NCI-H82 treated with DMSO at 0.1 percent for 48 hours (cell line): ENCODE measurements at regions not wholly inside any gene's neighbourhood (a gene's known extent, or its start where the extent isn't known, plus 50 kb on each side); places are given as distances from the start of the nearest gene placed in this dataset.
"Not testable (repeated sequence)": the region's sequence is repeated elsewhere in the genome, so short reads cannot be mapped to it uniquely, and the experiment has no call there.

Experiments used
- DNase-seq: peaks from one replicate; lab custom pipeline; 2025; ENCODE audit not compliant: unreplicated experiment; lab: John Stamatoyannopoulos, UW

- no peak for DNase-seq
These were observed 641.7 kb upstream of the DIPK2B start for GRCh38 chrX:45842207-45842925.

DNA sequence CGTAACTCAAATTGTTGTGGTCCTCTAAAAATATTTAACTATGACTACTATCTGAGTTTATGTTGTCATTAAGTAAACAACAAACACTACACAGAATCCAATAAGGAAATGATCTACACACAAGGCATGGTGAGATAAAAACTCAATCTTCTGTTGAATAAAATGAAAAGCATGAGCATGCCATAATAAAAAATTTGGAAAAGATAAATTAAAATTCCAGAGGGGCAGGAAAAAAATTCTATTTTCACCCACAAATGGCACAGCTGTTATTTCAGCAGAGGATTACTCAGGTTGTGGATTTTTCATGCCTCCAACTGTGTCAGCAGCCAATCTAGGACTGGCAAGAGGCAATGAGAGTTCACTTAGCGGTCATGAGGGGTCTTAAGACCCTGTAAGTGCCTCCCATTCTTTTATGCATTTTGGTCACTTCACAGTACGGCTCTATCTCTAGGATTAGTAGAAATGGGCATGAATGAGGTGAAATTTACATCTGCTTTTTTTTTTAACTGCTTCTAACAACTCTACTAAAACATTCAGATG lies 639.8 kb upstream of the DIPK2B start:
- no peak for DNase-seq

DNA sequence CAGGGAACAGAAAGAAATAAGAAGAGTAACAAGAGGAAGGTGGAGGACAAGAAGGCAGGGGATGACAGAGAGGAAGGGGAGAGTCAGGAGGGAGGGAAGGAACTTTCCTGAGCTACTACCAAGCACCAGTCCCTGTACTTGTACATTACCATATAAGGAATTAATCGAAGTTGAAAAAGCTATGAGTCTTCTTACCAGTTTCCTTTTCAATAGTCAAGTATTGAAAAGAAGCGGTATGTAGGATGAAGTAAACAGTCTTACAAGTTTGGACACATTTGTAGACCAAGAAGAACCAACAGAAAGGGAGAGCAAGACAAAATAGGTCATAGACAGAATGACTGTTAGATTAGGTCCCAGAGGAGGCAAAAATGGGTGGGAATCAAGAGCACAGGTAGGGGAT lies 629.7 kb upstream of the DIPK2B start:
- DNase-seq, result no peak

DNA sequence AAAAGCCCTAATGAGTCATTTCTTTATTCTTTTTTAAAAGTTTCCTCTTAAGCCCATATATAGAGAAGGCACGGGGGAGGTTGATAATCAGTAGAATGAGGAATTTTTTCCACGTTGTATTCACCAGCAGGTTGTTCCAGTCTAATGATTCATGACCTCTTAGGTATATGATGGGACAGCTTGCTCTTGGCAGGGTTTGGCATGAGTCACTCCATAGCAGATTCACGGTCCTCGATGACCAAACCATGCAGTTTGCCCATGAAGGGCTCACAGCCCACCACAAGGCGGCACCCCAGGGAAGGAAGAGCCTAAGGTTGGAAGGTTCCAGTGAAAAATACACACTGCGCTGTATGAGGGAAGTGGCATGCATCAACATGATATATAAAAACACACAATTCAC lies 623.8 kb upstream of the DIPK2B start:
- DNase-seq, result no peak

- DNase-seq, result no peak
These were observed 622.9 kb upstream of the DIPK2B start for GRCh38 chrX:45823536-45823935.

DNA sequence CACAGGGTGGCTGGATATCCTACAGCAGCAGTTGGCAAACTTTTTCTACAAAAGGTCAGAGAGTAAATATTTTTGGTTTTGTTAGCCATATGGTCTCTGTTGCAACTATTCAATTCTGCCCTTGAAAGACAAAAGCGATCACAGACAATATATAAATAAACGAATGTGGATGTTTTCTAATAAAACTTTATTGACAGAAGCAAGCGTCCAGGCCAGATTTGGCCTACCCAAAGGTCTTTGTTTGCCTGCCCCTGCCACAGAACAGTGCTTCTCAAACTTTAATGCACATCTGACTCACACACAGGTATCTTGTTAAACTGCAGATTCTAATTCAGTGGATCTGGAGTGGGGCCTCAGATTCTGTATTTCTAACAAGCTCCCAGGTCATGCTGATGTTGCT lies 621.4 kb upstream of the DIPK2B start:
- no peak for DNase-seq

DNA sequence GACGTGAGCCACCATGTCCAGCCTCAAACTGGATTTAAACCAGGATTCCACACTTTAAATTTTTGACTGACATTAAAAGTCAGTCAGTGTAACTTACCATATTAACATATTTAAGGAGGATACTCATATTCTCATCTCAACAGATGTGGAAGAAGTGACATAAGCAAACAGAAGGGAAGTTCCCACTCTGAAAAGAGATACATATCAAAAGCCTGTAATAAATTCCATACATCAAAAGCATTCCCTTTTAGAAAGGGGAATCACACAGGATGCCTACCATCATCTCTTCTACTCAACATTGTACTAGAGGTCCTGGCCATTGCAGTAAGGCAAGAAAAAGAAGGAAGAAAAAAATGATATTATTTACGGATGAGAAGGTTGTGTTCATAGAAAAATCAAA lies 618.2 kb upstream of the DIPK2B start:
- no peak for DNase-seq

- no peak for DNase-seq
These were observed 614.8 kb upstream of the DIPK2B start for GRCh38 chrX:45815441-45815840.

DNA sequence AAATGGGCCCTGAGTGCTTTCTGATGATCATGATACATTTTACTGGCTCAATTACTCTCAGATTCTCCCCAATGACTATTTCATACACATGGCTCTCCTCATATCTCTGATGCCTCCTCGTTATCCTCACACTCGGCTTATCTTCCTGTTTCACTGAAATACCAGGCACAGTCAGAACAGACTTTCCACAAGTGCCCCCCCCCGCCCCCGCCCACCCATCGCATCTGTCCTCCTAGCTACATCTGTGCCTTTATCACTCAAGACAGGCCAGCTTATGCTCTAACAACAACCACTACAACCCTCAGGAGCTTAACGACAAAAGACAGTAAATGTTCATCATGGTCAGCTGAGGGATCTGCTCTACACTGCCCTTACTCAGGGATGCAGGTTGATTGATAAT lies 610.6 kb upstream of the DIPK2B start:
- DNase-seq, result no peak

DNA sequence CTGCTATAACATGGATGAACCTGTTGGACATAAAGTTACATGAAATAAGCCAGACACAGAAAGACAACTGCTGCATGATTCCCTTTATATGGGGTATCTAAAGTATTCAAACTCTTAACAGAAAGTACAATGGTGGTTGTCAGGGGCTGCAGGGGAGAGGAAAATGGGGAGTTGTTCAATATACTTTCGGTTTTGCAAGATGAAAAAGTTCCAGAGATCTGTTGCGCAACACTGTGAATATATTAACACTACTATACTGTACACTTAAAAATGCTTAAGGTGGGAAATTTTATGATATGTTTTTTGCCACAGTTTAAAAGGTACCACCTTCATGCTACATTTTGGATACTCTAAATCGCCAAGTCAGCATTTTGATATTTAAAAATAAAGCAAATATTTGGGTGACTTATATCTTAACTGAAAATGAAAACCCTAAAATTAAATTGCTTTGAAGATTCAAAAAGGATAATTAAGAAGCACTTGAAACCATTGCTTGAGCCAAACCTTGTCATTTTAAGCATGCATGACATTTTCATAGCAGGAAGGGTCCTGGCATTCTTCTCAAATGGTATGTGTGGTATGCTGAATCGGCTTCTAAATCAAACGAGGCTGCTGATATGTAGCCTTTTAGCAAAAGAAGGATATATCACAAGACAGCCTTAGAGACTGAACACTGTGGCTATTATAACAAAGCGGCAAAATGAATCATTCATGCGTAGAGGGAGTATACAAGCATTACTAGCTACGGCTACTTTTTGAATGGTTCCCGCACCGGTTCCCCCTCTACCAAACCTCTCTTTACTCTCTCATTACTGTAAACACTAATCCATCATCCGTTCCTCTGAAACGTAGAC lies 607.1 kb upstream of the DIPK2B start:
- DNase-seq, result no peak

GRCh38 chrX:45806410-45807121 lies 605.9 kb upstream of the DIPK2B start:
- no peak for DNase-seq

DNA sequence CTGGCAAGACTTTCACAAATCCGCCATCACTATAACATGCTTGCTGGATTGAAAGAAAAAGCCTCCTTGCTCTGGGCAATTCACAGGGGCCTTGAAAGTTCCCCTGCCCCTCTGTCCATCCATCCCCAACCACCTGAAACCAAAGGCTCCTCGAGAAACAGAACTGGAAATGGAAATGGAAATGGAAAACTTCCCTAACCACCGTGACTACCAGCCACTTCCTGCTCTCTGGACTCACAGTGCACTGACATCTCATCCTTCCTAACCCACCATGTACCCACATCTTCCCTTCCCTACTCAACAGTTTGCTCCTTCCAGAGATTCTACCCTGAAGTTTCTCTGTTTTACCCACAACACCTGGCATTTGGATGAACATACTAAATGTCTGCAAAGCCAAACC lies 603.6 kb upstream of the DIPK2B start:
- DNase-seq, result no peak

DNA sequence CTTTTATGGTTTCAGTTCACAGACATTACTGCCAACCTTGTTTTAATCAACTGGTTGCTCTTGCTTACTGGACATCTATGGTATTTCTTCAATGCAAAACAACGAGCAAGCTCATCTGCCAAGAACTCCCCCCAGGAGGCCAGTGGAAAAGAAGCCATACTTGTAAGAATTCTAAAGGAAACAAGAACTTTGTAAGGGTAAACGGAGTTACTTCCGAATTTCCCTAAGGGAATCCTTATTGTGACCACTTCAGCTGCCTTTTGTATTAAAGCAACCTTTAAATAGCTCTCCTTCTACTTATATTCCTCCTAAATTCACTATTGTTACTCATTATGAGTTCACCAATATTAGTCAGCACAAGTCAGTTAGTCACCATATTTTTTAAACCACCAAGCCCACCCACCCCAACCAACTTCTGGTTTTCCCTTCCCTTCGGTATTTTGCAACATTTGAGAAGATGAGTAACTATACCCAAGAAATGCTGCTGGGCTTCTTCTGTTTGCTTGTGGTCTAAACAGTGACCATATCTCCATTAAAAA lies 602.8 kb upstream of the DIPK2B start:
- no peak for DNase-seq

GRCh38 chrX:45801554-45801953 lies 600.9 kb upstream of the DIPK2B start:
- DNase-seq, result no peak

DNA sequence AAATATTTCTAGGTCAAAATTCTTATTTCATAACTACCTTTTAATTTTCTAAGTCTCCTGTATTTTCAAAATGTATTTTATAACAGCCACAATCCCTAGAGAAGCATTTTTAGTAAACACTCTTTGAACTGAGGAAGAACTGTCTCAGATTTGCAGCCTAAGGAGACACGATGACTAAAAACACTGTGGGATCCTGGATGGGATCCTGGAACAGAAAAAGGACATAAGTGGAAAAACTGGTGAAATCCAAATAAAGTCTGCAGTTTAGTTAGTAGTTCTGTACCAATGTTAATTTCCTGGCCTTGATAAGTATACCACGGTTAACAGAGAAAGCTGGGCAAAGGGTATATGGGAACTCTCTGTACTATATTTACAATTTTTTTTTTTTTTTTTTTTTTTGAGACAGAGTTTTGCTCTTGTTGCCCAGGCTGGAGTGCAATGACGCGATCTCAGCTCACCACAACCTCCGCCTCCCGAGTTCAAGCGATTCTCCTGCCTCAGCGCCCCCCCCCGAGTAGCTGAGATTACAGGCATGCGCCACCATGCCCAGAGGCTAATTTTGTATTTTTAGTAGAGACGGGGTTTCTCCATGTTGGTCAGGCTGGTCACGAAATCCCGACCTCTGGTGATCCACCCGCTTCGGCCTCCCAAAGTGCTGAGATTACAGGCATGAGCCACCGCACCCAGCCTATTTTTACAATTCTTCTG lies 600.2 kb upstream of the DIPK2B start:
- DNase-seq, result not testable (repeated sequence)

- no peak for DNase-seq
These were observed 598.9 kb upstream of the DIPK2B start for GRCh38 chrX:45799576-45799975.

- no peak for DNase-seq
These were observed 594.9 kb upstream of the DIPK2B start for GRCh38 chrX:45795546-45795945.

DNA sequence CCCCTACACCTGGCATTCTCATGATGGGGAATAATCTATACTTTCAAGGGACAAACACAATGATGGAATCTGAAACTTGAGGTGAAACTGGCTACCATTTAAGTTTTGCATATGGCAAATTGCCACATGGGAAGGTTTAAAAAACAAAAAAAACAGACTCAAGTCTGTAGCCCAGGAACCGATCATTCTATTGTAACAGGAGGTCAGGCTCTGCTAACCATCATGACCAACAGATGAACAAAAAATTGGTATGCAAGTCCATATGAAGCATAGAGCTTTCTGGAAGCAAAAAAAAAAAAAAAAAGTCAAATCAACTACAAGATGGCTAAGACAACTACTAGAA lies 594.3 kb upstream of the DIPK2B start:
- DNase-seq, result no peak

DNA sequence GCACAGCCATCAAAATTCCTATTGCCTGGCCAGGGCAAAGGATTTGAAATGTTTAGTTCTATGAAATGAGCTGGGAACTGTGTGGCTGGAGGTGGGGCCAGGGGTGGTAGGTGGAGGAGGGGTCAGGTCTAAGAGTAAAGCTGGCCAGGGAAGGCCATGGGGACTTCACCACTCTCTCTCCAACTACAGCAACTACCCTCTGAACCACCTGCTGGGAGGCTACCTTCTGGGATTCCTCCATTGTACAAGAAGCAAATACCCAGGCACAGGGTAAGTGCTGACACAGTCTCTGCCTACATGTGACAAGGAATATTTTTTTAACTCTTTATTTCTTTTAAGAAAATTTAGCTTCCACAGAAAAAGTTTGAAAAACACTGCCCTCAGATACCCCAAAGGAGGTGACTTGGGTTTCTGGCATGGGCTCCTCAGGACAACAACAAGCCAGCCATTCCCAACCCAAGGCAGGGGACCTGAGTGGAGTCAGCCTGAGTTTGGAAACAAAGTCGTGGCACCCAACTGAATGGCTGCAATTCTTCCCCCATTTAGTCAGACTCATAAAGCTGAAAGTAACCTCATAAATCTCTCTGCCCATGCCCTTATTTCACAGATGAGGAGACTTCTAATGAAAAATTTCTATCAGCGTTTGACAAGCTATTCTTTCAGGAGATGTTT lies 593.8 kb upstream of the DIPK2B start:
- DNase-seq, result no peak

GRCh38 chrX:45788941-45789348 lies 588.3 kb upstream of the DIPK2B start:
- DNase-seq, result no peak
